Right lobe of liver (tissue), 4 donors: ENCODE measurements at regions not wholly inside any gene's neighbourhood (a gene's known extent, or its start where the extent isn't known, plus 50 kb on each side); places are given as distances from the start of the nearest gene placed in this dataset.

ENCODE experiments used
- POLR2A ChIP-seq: fragments of 450-650 bp; IDR thresholded peaks from one replicate; pipeline ENCODE4 v1.6.1; 2017; ENCODE audit warnings: antibody characterized with exemption, mild to moderate bottlenecking
- TF ChIP-seq, protein P1 (sequence below), 4 donors: fragments of 200-600 bp in 3 of 4; fragments of 450-650 bp in 1 of 4; IDR thresholded peaks; one replicate each; pipeline versions ENCODE4 v1.5.1 to v1.8.0; 2016 to 2022; ENCODE audit warnings: antibody characterized with exemption in 4 of 4, mild to moderate bottlenecking in 2 of 4
- donor health status: DM: no; HTN: no; CAD: no.
- donor health status: DM: no; HTN: no; CAD: no.
- donor health status: DM: no; HTN: yes; CAD: no.

DNA sequence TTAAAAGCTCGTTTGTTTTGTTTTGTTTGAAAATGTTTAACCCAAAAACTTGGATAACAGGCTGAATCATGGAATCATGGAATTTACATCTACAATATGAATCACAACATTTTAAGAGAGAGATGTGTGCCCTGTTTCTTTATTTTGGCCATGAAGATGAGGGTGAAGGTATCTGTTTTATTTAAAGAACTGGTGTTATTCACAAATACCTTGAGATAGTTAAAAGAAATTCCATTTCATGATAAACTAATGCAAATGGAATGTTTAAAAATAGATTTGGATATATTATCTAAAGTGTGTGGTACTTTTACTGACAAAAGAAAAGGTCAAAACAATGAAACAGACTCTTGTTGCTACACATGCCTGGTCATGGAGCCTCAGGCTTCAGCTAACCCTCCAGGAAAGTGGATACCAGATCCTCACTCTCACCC, 486.0 kb upstream of the CFAP20DC start:
- TF ChIP-seq, protein P1, sequence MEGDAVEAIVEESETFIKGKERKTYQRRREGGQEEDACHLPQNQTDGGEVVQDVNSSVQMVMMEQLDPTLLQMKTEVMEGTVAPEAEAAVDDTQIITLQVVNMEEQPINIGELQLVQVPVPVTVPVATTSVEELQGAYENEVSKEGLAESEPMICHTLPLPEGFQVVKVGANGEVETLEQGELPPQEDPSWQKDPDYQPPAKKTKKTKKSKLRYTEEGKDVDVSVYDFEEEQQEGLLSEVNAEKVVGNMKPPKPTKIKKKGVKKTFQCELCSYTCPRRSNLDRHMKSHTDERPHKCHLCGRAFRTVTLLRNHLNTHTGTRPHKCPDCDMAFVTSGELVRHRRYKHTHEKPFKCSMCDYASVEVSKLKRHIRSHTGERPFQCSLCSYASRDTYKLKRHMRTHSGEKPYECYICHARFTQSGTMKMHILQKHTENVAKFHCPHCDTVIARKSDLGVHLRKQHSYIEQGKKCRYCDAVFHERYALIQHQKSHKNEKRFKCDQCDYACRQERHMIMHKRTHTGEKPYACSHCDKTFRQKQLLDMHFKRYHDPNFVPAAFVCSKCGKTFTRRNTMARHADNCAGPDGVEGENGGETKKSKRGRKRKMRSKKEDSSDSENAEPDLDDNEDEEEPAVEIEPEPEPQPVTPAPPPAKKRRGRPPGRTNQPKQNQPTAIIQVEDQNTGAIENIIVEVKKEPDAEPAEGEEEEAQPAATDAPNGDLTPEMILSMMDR (IDR thresholded peaks at IDR 0.05): no peak
- no peak for TF ChIP-seq POLR2A
